ENCODE measurements at regions not wholly inside any gene's neighbourhood (a gene's known extent, or its start where the extent isn't known, plus 50 kb on each side); places are given as distances from the start of the nearest gene placed in this dataset.

DNA sequence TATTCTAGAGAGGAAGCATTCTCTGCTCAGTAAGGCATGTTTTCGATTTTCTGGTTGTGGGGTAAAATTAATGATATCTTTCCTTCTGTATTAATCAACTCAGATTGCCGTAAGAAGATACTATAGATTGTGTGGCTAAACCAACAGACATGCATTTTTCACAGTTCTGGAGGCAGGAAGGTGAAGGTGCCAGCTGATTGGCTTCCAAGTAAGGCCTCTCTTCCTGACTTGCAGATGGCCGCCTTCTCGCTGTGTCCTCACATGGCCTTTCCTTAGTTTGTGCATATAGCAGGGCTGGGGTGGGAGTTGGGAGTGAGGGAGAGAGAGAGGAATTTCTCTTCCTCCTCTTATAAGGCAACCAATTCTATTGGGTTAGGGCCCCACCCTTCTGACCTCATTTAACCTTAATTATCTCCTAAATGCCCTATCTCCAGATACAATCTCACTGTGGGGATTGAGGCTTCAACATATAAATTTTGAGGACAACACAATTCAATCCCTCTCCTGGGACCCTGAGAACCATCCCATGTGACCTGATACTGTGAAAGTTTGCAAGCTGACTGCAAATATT lies 52.3 kb upstream of the MRPS6 start:
- DNase-seq (ENCODE audit: low read depth, low spot score) (no peak), FAIRE-seq (no peak)
- Histone ChIP-seq H3K9ac (replicated peaks; ENCODE audit: extremely low read depth, insufficient read depth, low read length) (no peak overlapping the region), H3K4me2 (ENCODE audit: insufficient read depth, low read length) (no peak overlapping the region), H3K79me2 (ENCODE audit: control insufficient read depth, insufficient read depth, low read length) (no peaks in the 10 kb centered on the region), H2AFZ (ENCODE audit: low read depth, low read length) (no peak overlapping the region), H3K27ac (ENCODE audit: insufficient read depth, low read depth, low read length) (no peak overlapping the region), H3K36me3 (ENCODE audit: control insufficient read depth in 2 of 2, extremely low read depth in 1 of 2, insufficient read depth in 2 of 2, low read length in 2 of 2) (no peaks in the 10 kb centered on the region), H3K9me1 (replicated peaks; ENCODE audit: control insufficient read depth, extremely low read depth, insufficient read depth, low read length) (no peaks in the 10 kb centered on the region), H3K27me3 (ENCODE audit: control insufficient read depth in 2 of 2, insufficient read depth in 2 of 2, low read length in 2 of 2) (peaks cover 10 to 16% of the 10 kb centered on the region in 2 experiments), H3K4me3 (replicated peaks in 1 of 3; ENCODE audit: insufficient read depth in 1 of 3, low read depth in 1 of 3, low read length in 3 of 3) (no peak overlapping the region), H3K9me3 (replicated peaks; ENCODE audit: control insufficient read depth, insufficient read depth, low read length) (no peaks in the 10 kb centered on the region), H4K20me1 (replicated peaks; ENCODE audit: control insufficient read depth, extremely low read depth, insufficient read depth, low read length) (no peaks in the 10 kb centered on the region), H3K4me1 (ENCODE audit: control insufficient read depth, extremely low read depth, insufficient read depth, low read length) (no peaks in the 10 kb centered on the region)
- no TSS peak for BruUV-seq (replicated peaks)
- ChIA-PET CTCF (interaction anchor here (1.3 kb wide), 1 partner anchor 97 kb away, joined by 3 read pairs; no protein-coding TSS in a partner anchor), POLR2A (no interaction called here)
- TF ChIP-seq JUN (IDR thresholded peaks at IDR 0.05; ENCODE audit: borderline replicate concordance, insufficient read depth, insufficient read length, low read depth) (no peak), POLR2A (IDR thresholded peaks at IDR 0.05; ENCODE audit: low read depth, low read length) (no peak), GATA2 (IDR thresholded peaks at IDR 0.05; ENCODE audit: insufficient read depth, insufficient read length, low read depth, low read length) (no peak), EZH2 (IDR thresholded peaks at IDR 0.05; ENCODE audit: borderline replicate concordance, low read depth, low read length, severe bottlenecking) (no peak), MYC (IDR thresholded peaks at IDR 0.05; ENCODE audit: low read depth, low read length) (no peak), POLR2AphosphoS5 (IDR thresholded peaks at IDR 0.05; ENCODE audit: insufficient read depth, low read depth, low read length) (no peak), FOS (IDR thresholded peaks at IDR 0.05; ENCODE audit: borderline replicate concordance, insufficient read depth, low read length) (no peak)
- TF ChIP-seq, protein P1, sequence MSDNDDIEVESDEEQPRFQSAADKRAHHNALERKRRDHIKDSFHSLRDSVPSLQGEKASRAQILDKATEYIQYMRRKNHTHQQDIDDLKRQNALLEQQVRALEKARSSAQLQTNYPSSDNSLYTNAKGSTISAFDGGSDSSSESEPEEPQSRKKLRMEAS (IDR thresholded peaks at IDR 0.05; ENCODE audit: insufficient read depth, insufficient read length), result no peak
- TF ChIP-seq, protein P2, sequence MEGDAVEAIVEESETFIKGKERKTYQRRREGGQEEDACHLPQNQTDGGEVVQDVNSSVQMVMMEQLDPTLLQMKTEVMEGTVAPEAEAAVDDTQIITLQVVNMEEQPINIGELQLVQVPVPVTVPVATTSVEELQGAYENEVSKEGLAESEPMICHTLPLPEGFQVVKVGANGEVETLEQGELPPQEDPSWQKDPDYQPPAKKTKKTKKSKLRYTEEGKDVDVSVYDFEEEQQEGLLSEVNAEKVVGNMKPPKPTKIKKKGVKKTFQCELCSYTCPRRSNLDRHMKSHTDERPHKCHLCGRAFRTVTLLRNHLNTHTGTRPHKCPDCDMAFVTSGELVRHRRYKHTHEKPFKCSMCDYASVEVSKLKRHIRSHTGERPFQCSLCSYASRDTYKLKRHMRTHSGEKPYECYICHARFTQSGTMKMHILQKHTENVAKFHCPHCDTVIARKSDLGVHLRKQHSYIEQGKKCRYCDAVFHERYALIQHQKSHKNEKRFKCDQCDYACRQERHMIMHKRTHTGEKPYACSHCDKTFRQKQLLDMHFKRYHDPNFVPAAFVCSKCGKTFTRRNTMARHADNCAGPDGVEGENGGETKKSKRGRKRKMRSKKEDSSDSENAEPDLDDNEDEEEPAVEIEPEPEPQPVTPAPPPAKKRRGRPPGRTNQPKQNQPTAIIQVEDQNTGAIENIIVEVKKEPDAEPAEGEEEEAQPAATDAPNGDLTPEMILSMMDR (IDR thresholded peaks at IDR 0.05; ENCODE audit: extremely low read depth in 1 of 2, insufficient read depth in 1 of 2, low read depth in 1 of 2, low read length in 2 of 2), result no peak
- intact Hi-C loops (cut with micrococcal nuclease), result no loop called here
- dilution Hi-C loops (cut with MboI; ENCODE audit: extremely low pct_ligation_motif_present, low sequenced_read_pairs), result no loop called here
